ENCODE measurements at regions not wholly inside any gene's neighbourhood (a gene's known extent, or its start where the extent isn't known, plus 50 kb on each side); places are given as distances from the start of the nearest gene placed in this dataset.
"Not testable (repeated sequence)": the region's sequence is repeated elsewhere in the genome, so short reads cannot be mapped to it uniquely, and the experiment has no call there.

- Histone ChIP-seq H3K4me3 (no peak overlapping the region), H3K36me3 (ENCODE audit: control insufficient read depth in 4 of 4, insufficient read depth in 4 of 4, low read length in 4 of 4) (peaks cover 0 to 10% (median 3%) of the 10 kb centered on the region in 4 donors), H3K9ac (ENCODE audit: insufficient read depth in 1 of 2, low read length in 2 of 2) (no peak overlapping the region), H3K27ac (ENCODE audit: low read depth in 1 of 2, low read length in 1 of 2) (no peak overlapping the region), H3K9me3 (ENCODE audit: control insufficient read depth in 4 of 4, insufficient read depth in 3 of 4, low read length in 3 of 4) (no peaks in the 10 kb centered on the region), H3K27me3 (ENCODE audit: control insufficient read depth in 3 of 3, insufficient read depth in 3 of 3, low read length in 2 of 3) (no peaks in the 10 kb centered on the region), H3K4me1 (ENCODE audit: control insufficient read depth in 5 of 5, insufficient read depth in 5 of 5, low read length in 5 of 5) (peaks cover 0 to 11% (median 5%) of the 10 kb centered on the region in 5 donors)
- TF ChIP-seq CTCF (IDR thresholded peaks at IDR 0.05; ENCODE audit: control extremely low read depth, extremely low read depth): no peak
- no peak for DNase-seq
- 89 to 91% methylated on average over 2 of the region's 2 CpGs for WGBS, 2 donors
- no peak for ATAC-seq (ENCODE audit: insufficient read depth, low FRiP score)
Observed at GRCh38 chr20:19874040-19874727, 116.1 kb downstream of the RIN2 start.

GRCh38 chr20:19875376-19876221, 117.5 kb downstream of the RIN2 start:
- Histone ChIP-seq H3K27ac (ENCODE audit: low read depth in 1 of 2, low read length in 1 of 2) (peak overlapping the region in 1 of 2 donors; percentile 79), H3K9me3 (ENCODE audit: control insufficient read depth in 4 of 4, insufficient read depth in 3 of 4, low read length in 3 of 4) (no peaks in the 10 kb centered on the region), H3K9ac (ENCODE audit: insufficient read depth in 1 of 2, low read length in 2 of 2) (peak overlapping the region in 1 of 2 donors; percentile 81), H3K4me3 (no peak overlapping the region), H3K36me3 (ENCODE audit: control insufficient read depth in 4 of 4, insufficient read depth in 4 of 4, low read length in 4 of 4) (peaks cover 0 to 10% (median 3%) of the 10 kb centered on the region in 4 donors), H3K27me3 (ENCODE audit: control insufficient read depth in 3 of 3, insufficient read depth in 3 of 3, low read length in 2 of 3) (no peaks in the 10 kb centered on the region), H3K4me1 (ENCODE audit: control insufficient read depth in 5 of 5, insufficient read depth in 5 of 5, low read length in 5 of 5) (peaks cover 0 to 11% (median 5%) of the 10 kb centered on the region in 5 donors)
- WGBS, 2 donors: 43 to 55% methylated on average over 11 of the region's 11 CpGs
- peak; percentile 45 to 66 (median 46) for DNase-seq
- TF ChIP-seq CTCF (IDR thresholded peaks at IDR 0.05; ENCODE audit: control extremely low read depth, extremely low read depth): no peak
- no peak for ATAC-seq (ENCODE audit: insufficient read depth, low FRiP score)

- WGBS, 2 donors: 83 to 92% methylated on average over 5 of the region's 5 CpGs
- DNase-seq: no peak
- Histone ChIP-seq H3K27ac (ENCODE audit: low read depth in 1 of 2, low read length in 1 of 2) (peak overlapping the region in 1 of 2 donors; percentile 30), H3K9me3 (ENCODE audit: control insufficient read depth in 4 of 4, insufficient read depth in 3 of 4, low read length in 3 of 4) (no peaks in the 10 kb centered on the region), H3K9ac (ENCODE audit: insufficient read depth in 1 of 2, low read length in 2 of 2) (no peak overlapping the region), H3K36me3 (ENCODE audit: control insufficient read depth in 4 of 4, insufficient read depth in 4 of 4, low read length in 4 of 4) (peaks cover 0 to 7% (median 2%) of the 10 kb centered on the region in 4 donors), H3K4me1 (ENCODE audit: control insufficient read depth in 5 of 5, insufficient read depth in 5 of 5, low read length in 5 of 5) (peaks cover 0 to 11% (median 5%) of the 10 kb centered on the region in 5 donors), H3K4me3 (no peak overlapping the region), H3K27me3 (ENCODE audit: control insufficient read depth in 3 of 3, insufficient read depth in 3 of 3, low read length in 2 of 3) (no peaks in the 10 kb centered on the region)
- ATAC-seq (ENCODE audit: insufficient read depth, low FRiP score): no peak
- TF ChIP-seq CTCF (IDR thresholded peaks at IDR 0.05; ENCODE audit: control extremely low read depth, extremely low read depth): no peak
Observed at GRCh38 chr20:19876828-19877460, 118.9 kb downstream of the RIN2 start.

- not testable (repeated sequence) for H3K4me3 ChIP-seq; H3K9ac ChIP-seq (ENCODE audit: insufficient read depth in 1 of 2, low read length in 2 of 2); DNase-seq; H3K27ac ChIP-seq (ENCODE audit: low read depth in 1 of 2, low read length in 1 of 2); H3K36me3 ChIP-seq (ENCODE audit: control insufficient read depth in 4 of 4, insufficient read depth in 4 of 4, low read length in 4 of 4); H3K27me3 ChIP-seq (ENCODE audit: control insufficient read depth in 3 of 3, insufficient read depth in 3 of 3, low read length in 2 of 3); H3K9me3 ChIP-seq (ENCODE audit: control insufficient read depth in 4 of 4, insufficient read depth in 3 of 4, low read length in 3 of 4)
- peak; percentile 2 for ATAC-seq (ENCODE audit: insufficient read depth, low FRiP score)
- peaks cover 0 to 12% (median 8%) of the 10 kb centered on the region in 5 donors for H3K4me1 ChIP-seq (ENCODE audit: control insufficient read depth in 5 of 5, insufficient read depth in 5 of 5, low read length in 5 of 5)
- 93 to 95% methylated on average over 4 of the region's 4 CpGs for WGBS, 2 donors
Observed at GRCh38 chr20:19879874-19880255, 121.8 kb downstream of the RIN2 start.
